ENCODE measurements at regions not wholly inside any gene's neighbourhood (a gene's known extent, or its start where the extent isn't known, plus 50 kb on each side); places are given as distances from the start of the nearest gene placed in this dataset.

- Histone ChIP-seq H3K79me2 (ENCODE audit: insufficient read depth, low read length) (no peaks in the 10 kb centered on the region), H3K4me2 (ENCODE audit: low read length) (no peak overlapping the region), H3K27me3 (ENCODE audit: insufficient read depth, low read length) (peaks cover 23% of the 10 kb centered on the region), H3K4me3 (replicated peaks in 1 of 2; ENCODE audit: low read depth in 1 of 2, low read length in 2 of 2) (no peak overlapping the region), H3K27ac (ENCODE audit: low read depth, low read length) (no peak overlapping the region), H3K4me1 (ENCODE audit: control insufficient read depth in 1 of 2, insufficient read depth in 2 of 2, low read length in 2 of 2) (no peaks in the 10 kb centered on the region), H4K20me1 (ENCODE audit: insufficient read depth) (no peaks in the 10 kb centered on the region), H3K36me3 (ENCODE audit: control insufficient read depth in 1 of 2, insufficient read depth in 2 of 2, low read length in 2 of 2) (no peaks in the 10 kb centered on the region), H2AFZ (ENCODE audit: low read depth, low read length, poor library complexity, severe bottlenecking) (no peak overlapping the region), H3K9me2 (ENCODE audit: insufficient read depth) (no peaks in the 10 kb centered on the region), H3K9me3 (ENCODE audit: control insufficient read depth in 1 of 2, insufficient read depth in 1 of 2, low read depth in 1 of 2, low read length in 2 of 2) (no peaks in the 10 kb centered on the region), H3K9ac (ENCODE audit: low read length) (no peak overlapping the region)
- no peak for TF ChIP-seq ATF3 (IDR thresholded peaks at IDR 0.05)
- TF ChIP-seq ZFX (IDR thresholded peaks at IDR 0.05): no peak
- no peak for TF ChIP-seq EZH2phosphoT487 (IDR thresholded peaks at IDR 0.05; ENCODE audit: borderline replicate concordance)
- TF ChIP-seq RAD21 (IDR thresholded peaks at IDR 0.05; ENCODE audit: low read depth): no peak
- no peak for TF ChIP-seq EGR1 (IDR thresholded peaks at IDR 0.05; ENCODE audit: low read depth)
- no peak for TF ChIP-seq SRF (IDR thresholded peaks at IDR 0.05; ENCODE audit: low read depth)
- TF ChIP-seq TCF7L2 (IDR thresholded peaks at IDR 0.05; ENCODE audit: borderline replicate concordance, extremely low read depth, insufficient read depth, insufficient read length): no peak
- TF ChIP-seq YY1 (IDR thresholded peaks at IDR 0.05; ENCODE audit: extremely low read depth, insufficient replicate concordance, low read depth, low read length): no peak
- RAD21 ChIA-PET (ENCODE audit: low non-redundant PET in 1 of 2, low total read pairs in 2 of 2, uncharacterized antibody in 2 of 2, unreplicated experiment in 2 of 2): no interaction called here
- BruUV-seq (replicated peaks): no TSS peak
- POLR2A ChIA-PET: no interaction called here
- intact Hi-C loops (cut with micrococcal nuclease): no loop called here
- no peak for ATAC-seq
- DNase-seq (ENCODE audit: low read depth, low spot score): no peak
- CTCF ChIA-PET: no interaction called here
Measured at GRCh38 chr10:43748560-43748959, 99.9 kb upstream of the ZNF32 start.

GRCh38 chr10:43746906-43747305 lies 98.2 kb upstream of the ZNF32 start:
- H3K36me3 ChIP-seq (ENCODE audit: control insufficient read depth in 1 of 2, insufficient read depth in 2 of 2, low read length in 2 of 2): no peaks in the 10 kb centered on the region
- RAD21 ChIA-PET (ENCODE audit: low non-redundant PET in 1 of 2, low total read pairs in 2 of 2, uncharacterized antibody in 2 of 2, unreplicated experiment in 2 of 2): no interaction called here
- H4K20me1 ChIP-seq (ENCODE audit: insufficient read depth): no peaks in the 10 kb centered on the region
- H3K4me1 ChIP-seq (ENCODE audit: control insufficient read depth in 1 of 2, insufficient read depth in 2 of 2, low read length in 2 of 2): no peaks in the 10 kb centered on the region
- no peak overlapping the region for H3K4me2 ChIP-seq (ENCODE audit: low read length)
- TF ChIP-seq POLR2AphosphoS5 (IDR thresholded peaks at IDR 0.05; ENCODE audit: low read depth, low read length) (no peak), SIN3A (IDR thresholded peaks at IDR 0.05; ENCODE audit: low read depth) (no peak), ZFX (IDR thresholded peaks at IDR 0.05) (no peak), FOSL1 (IDR thresholded peaks at IDR 0.05; ENCODE audit: low read depth) (no peak), ZNF274 (IDR thresholded peaks at IDR 0.05; ENCODE audit: low read depth, low read length) (no peak), SRF (IDR thresholded peaks at IDR 0.05; ENCODE audit: low read depth) (no peak), CBX3 (IDR thresholded peaks at IDR 0.05; ENCODE audit: low read depth) (no peak), POLR2A (IDR thresholded peaks at IDR 0.05; ENCODE audit: borderline replicate concordance, extremely low read depth, insufficient read depth, insufficient read length) (no peak), EZH2phosphoT487 (IDR thresholded peaks at IDR 0.05; ENCODE audit: borderline replicate concordance) (no peak), RAD21 (IDR thresholded peaks at IDR 0.05; ENCODE audit: low read depth) (no peak), MAX (IDR thresholded peaks at IDR 0.05) (no peak), EZH2 (IDR thresholded peaks at IDR 0.05) (no peak), SP1 (IDR thresholded peaks at IDR 0.05; ENCODE audit: low read depth) (no peak), CEBPB (IDR thresholded peaks at IDR 0.05; ENCODE audit: low read depth) (no peak), EGR1 (IDR thresholded peaks at IDR 0.05; ENCODE audit: low read depth) (no peak), ATF3 (IDR thresholded peaks at IDR 0.05) (no peak), ZBTB33 (IDR thresholded peaks at IDR 0.05; ENCODE audit: extremely low read depth, insufficient replicate concordance, low read length) (no peak), JUND (IDR thresholded peaks at IDR 0.05) (no peak), ELF1 (IDR thresholded peaks at IDR 0.05; ENCODE audit: borderline replicate concordance, low read depth) (no peak)
- H3K27me3 ChIP-seq (ENCODE audit: insufficient read depth, low read length): peaks cover 23% of the 10 kb centered on the region
- H3K9me3 ChIP-seq (ENCODE audit: control insufficient read depth in 1 of 2, insufficient read depth in 1 of 2, low read depth in 1 of 2, low read length in 2 of 2): no peaks in the 10 kb centered on the region
- intact Hi-C loops (cut with micrococcal nuclease): no loop called here
- no peak overlapping the region for H2AFZ ChIP-seq (ENCODE audit: low read depth, low read length, poor library complexity, severe bottlenecking)
- no peak overlapping the region for H3K27ac ChIP-seq (ENCODE audit: low read depth, low read length)
- no TSS peak for BruUV-seq (replicated peaks)
- H3K9ac ChIP-seq (ENCODE audit: low read length): no peak overlapping the region
- no peaks in the 10 kb centered on the region for H3K79me2 ChIP-seq (ENCODE audit: insufficient read depth, low read length)
- ATAC-seq: no peak
- no peak overlapping the region for H3K4me3 ChIP-seq (replicated peaks in 1 of 2; ENCODE audit: low read depth in 1 of 2, low read length in 2 of 2)
- CTCF ChIA-PET: no interaction called here
- POLR2A ChIA-PET: no interaction called here
- DNase-seq (ENCODE audit: low read depth, low spot score): no peak
- H3K9me2 ChIP-seq (ENCODE audit: insufficient read depth): no peaks in the 10 kb centered on the region

Data from HCT116 (cell line).